ENCODE measurements at regions not wholly inside any gene's neighbourhood (a gene's known extent, or its start where the extent isn't known, plus 50 kb on each side); places are given as distances from the start of the nearest gene placed in this dataset.
"Not testable (repeated sequence)": the region's sequence is repeated elsewhere in the genome, so short reads cannot be mapped to it uniquely, and the experiment has no call there.

DNA sequence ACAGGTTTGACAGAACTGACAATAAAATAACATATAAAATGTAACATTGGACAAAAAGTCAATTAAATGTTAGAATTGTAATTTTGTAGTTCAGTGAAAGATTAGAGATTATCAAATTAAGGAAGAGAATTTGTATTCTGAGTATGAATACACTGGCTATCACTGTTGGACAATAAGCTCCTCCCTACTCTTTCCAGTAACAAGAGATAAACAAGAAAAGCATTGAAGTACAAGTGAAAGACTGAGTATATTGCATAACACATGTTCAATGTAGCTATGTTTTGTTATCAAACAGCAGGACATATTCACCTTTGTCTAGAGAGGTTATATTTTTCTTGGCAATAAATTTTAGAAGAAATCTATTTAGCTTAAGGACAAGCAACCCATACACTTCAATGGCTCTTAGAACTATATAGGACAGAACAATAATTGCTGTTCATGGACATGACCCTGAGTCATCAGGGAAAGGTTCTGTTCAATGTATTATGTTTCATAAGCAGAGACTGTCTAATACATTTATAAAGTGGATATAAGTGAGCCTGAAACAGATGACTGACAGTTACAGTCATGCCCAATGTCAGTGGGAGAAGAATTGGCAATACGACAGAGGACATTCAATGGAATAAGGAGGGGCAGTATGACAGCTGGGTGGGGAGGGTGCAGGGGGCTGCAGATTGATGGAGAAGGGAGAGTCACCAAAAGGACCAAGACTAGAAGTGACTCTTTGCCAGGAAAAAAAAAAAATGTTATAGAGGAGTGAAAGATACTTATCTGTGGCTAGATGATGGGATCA, 520.4 kb downstream of the FRK start:
- no peak for DNase-seq

DNA sequence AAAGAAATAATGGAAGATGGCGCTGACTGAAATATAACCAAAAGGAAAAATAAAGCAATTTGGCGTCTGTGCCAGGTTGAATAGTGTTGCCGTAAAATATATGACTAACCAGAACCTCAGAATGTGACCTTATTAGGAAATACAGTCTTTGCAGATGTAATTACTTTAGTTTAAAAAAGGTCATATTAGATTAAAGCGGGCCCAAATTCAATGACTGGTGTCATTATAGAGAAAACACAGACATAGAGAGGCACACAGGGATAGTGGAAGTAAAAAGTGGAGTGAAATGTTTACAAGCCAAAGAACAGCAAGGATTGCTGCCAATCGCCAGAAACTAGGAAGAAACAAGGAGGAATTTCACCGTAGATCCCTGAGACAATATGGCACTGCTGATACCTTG, 521.2 kb downstream of the FRK start:
- DNase-seq: no peak

DNA sequence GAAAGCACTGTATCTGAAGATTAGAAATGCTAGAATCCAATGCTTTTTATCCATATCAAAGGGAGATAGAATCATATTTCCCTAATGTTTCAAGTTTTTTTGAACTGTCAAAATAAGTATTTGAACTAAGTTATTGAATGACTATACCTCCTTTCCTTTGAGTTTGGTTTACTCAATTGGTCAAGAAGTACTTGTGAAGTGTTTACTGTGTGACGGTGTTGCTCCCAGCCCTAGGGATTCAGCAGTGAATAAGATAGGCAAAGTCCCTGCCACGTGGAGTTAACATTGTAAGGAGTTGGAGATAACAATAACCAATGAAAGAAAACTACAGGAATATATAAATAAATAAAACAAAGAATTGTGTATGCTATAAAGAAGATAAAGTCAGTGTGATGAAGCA, 535.9 kb downstream of the FRK start:
- DNase-seq: no peak

DNA sequence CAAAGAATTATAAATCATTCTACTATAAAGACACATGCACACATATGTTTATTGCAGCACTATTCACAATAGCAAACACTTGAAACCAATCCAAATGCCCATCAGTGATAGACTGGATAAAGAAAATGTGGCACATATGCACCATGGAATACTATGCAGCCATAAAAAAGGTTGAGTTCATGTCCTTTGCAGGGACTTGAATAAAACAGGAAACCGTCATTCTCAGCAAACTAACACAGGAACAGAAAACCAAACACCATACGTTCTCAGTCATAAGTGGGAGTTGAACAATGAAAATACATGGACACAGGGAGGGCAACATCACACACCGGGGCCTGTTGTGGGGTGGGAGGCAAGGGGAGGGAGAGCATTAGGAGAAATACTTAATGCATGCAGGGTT, 538.9 kb downstream of the FRK start:
- not testable (repeated sequence) for DNase-seq

- peak; percentile 96 for DNase-seq
These were observed 546.0 kb downstream of the FRK start for GRCh38 chr6:115514656-115515055.

- DNase-seq: peak; percentile 6
These were observed 547.8 kb downstream of the FRK start for GRCh38 chr6:115512923-115513322.

DNA sequence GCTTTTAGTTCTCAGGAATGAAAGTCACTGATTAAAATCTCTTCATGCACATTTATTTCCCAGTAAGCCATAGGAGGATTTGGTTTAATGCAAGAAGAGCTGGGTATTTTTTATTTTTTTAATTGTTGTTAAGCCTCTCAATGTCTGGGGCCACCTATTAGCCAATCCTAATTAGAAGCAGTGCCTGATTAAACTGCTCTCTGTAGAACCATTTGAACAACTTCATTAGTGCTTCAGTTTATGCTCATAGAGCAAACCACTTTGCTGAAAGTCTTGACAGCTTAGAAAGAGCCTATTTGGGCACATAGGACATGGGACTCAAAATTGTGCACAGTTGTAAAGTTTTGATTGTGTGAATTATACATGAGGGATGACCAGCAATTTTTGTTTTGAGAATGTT, 548.9 kb downstream of the FRK start:
- no peak for DNase-seq

DNA sequence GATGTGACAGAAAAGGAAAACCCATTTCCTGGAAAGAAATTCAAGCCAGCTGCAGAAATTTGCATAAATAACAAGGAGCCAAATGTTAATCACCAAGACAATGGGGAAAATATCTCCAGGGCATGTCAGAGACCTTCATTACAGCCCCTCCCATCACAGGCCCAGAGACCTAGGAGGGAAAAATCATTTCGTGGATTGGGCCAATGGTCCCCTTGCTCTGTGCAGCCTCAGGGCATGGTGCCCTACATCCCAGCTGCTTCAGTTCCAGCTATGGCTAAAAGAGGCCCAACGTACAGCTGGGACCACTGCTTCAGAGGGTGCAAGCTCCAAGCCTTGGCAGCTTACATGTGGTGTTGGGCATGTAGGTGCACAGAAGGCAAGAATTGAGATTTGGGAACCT, 558.3 kb downstream of the FRK start:
- DNase-seq: not testable (repeated sequence)

- no peak for DNase-seq
These were observed 565.5 kb downstream of the FRK start for GRCh38 chr6:115495184-115495583.

DNA sequence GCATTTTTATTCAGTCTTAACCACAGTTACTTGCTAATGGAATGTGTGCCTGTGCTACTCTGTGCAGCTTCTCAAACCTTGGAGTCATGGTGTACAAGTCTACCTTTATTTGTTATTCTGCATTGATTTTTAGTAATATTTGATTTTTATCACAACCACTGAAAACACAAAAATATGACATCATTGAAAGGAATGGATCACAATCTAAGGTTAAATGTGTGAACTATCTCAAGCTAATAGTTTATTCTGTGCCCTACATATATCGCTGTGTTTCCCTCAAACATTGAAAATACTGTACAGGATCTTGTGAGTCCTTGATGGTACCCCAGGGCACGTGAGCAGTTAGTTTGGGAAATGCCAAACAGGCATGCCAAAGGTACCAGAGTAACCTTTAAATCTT, 573.4 kb downstream of the FRK start:
- DNase-seq: no peak

- DNase-seq: no peak
These were observed 575.3 kb downstream of the FRK start for GRCh38 chr6:115485400-115485799.

- DNase-seq: not testable (repeated sequence)
These were observed 580.1 kb downstream of the FRK start for GRCh38 chr6:115480543-115480942.

DNA sequence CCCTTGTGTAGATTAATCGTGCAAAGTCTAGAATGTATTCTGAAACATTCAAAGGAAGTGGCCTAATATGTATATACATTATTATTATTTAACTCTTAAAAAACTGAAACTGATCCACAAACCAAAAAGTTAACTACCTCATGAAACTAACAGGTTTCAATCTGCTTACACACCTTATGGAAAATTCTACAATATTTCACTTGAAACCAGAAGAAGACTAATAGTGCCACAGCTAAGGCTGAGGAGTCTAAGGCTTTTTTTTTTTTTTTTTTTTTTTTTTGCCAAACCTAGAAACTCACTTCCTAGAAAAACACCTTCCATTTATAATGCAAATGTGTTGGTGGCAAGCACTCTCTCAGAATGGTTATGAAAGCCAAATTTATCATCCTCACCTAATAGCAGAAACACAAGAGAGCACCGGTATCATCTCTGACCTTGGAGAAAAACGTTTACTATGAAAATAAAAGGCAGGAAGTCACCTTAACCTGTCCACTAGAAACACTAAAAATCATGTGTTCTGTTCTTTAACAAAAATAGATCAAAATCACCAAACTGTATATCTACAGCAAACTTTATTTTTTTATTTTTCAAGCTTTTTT, 586.1 kb downstream of the FRK start:
- DNase-seq: no peak

GRCh38 chr6:115468272-115469005, 592.3 kb downstream of the FRK start:
- DNase-seq: no peak

GRCh38 chr6:115467726-115468125, 593.0 kb downstream of the FRK start:
- no peak for DNase-seq

GRCh38 chr6:115460913-115461312, 599.8 kb downstream of the FRK start:
- DNase-seq: no peak

DNA sequence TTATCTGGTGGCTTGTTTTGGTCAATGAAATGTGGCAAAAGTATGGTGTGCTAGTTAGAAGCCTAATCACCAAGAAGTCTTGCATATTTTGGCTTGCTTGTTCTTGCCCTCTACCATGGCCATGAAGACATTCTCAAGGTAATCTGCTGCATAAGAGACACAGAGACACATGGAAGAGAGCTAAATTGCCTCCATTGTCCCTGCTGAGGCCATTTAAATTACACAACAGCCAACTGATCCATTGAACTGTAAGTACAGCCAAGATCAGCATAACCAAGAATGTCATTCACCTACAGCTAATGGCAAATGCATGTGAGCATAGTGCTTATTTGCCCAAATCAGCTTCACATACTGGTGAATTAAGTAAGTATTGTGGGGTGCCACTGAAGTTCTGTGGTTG, 603.8 kb downstream of the FRK start:
- DNase-seq: no peak

DNA sequence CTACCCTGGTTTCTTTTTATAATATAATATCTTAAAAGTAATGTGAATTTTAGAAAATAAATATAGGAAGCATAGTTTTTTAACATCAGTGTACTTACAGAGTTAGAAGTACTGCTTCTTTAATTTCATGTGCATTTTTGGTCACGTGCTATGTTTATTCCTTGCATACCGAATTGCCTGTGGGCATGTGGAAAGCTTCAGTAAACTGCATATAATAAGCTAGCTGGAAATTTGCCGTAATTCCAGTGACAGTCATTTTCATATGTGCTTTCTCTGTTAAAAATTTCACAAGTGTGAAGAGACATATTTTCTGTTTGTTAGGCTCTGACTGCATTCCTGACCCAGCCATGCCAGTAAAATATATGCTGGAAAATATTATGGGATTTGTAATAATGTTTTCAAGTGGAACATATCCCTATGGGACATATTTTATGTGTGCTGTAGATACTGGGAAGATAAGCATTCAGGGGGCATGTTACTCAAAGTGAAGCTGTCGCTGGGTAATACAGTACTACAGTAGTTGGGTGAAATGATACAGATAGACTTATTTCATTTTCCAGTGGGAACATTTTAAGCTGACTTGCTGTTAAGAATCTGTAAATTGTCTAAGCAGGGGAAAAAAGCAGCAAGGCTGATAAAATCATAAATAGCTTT, 616.7 kb downstream of the FRK start:
- no peak for DNase-seq

- DNase-seq: no peak
These were observed 618.4 kb downstream of the FRK start for GRCh38 chr6:115442323-115442722.

DNA sequence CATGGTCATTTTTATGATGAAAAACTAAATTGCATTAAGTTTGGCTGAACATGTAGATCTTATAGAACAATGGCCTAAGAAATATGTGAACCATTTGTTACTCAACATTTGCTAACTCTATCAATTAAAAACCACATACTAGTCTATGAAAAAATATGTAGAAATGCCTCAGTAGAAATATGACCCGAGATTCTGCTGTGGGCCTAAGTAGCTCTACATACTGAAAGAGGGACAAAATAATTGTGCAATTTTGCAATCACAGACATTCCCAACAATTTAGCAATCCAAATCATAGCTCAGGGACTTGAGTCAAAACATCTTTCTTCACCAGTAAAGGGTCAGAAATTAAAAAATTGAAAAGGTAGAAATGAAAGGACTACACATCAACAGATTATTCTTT, 619.0 kb downstream of the FRK start:
- peak; percentile 73 for DNase-seq

DNA sequence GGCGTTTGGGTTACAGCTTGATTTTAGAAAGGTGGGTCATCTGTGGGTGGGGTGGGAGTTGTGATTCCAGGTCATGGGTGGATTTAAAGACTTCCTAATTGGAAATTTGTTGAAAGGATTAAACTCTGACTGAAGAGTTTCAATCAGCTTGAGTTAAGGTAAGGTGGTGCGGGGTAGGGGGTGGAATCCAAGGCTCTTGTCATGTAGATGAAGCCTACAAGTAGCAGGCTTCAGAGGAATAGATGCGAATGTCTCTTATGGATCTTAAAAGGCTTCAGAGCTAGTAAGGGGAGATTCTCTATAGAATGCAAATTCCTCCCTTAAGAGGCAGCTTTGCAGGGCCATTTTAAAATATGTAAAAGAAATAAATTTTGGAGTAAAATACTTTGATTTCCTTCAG, 645.3 kb downstream of the FRK start:
- no peak for DNase-seq

DNA sequence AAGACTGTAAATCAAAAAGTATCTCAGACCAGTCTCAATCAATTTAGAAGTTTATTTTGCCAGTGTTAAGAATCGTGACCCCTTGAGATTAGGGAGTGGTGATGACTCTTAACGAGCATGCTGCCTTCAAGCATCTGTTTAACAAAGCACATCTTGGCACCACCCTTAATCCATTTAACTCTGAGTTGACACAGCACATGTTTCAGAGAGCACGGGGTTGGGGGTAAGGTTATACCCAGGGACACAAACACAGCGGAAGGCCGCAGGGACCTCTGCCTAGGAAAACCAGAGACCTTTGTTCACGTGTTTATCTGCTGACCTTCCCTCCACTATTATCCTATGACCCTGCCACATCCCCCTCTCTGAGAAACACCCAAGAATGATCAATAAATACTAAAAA, 645.8 kb downstream of the FRK start:
- DNase-seq: not testable (repeated sequence)

DNA sequence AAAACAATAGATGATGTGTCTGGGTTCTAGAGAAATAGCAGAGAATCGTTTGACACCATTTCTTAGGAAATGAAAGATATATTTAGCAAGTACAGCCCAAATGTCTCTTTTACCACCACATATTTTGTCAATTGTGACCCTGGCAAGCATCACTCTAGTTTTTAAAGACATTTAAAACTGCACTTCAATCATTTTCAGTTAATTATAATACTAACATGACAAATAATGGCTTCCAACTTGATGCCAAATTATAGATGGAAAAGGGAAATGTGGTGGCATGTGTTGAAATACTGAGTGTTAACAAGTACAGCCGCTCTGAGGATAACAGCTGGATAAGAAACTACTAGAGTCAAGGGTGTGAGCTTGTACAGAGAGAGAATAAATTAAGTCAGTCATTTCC, 648.9 kb downstream of the FRK start:
- DNase-seq: no peak

GRCh38 chr6:115404446-115404845, 656.2 kb downstream of the FRK start:
- DNase-seq: peak; percentile 53

All from fibroblast of upper back skin (primary cell).